Urothelium cell line (cell line): ENCODE measurements at regions not wholly inside any gene's neighbourhood (a gene's known extent, or its start where the extent isn't known, plus 50 kb on each side); places are given as distances from the start of the nearest gene placed in this dataset.
"Not testable (repeated sequence)": the region's sequence is repeated elsewhere in the genome, so short reads cannot be mapped to it uniquely, and the experiment has no call there.

ENCODE experiments used
- DNase-seq: peaks from one replicate; pipeline ENCODE4 v3.0.0; 2011; ENCODE audit warnings: low spot score, mixed read lengths
- FAIRE-seq: peaks from 2 replicates; lab custom pipeline; 2011; peaks lifted over from hg19 to GRCh38; lab: Jason Lieb, UNC

- FAIRE-seq, result no peak
- peak; percentile 4 for DNase-seq
Measured at GRCh38 chr2:198545411-198545810, 741.0 kb downstream of the PLCL1 start.

- DNase-seq (no peak), FAIRE-seq (no peak)
Measured at GRCh38 chr2:198544461-198544860, 740.1 kb downstream of the PLCL1 start.

DNA sequence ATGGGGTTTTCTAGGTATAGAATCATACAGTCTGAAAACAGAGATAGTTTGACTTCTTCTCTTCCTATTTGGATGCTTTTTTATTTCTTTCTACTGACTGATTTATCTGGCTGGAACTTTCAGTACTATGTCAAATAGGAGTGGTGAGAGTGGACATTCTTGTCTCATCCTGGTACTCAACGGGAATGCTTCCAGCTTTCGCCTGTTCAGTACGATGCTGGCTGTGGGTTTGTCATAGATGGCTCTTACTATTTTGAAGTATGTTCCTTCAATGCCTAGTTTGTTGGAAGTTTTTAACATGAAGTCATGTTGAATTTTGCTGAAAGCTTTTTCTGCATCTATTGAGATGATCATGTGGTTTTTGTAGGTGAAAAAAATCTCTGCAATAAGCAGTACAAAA, 730.4 kb downstream of the PLCL1 start:
- FAIRE-seq, result no peak

DNA sequence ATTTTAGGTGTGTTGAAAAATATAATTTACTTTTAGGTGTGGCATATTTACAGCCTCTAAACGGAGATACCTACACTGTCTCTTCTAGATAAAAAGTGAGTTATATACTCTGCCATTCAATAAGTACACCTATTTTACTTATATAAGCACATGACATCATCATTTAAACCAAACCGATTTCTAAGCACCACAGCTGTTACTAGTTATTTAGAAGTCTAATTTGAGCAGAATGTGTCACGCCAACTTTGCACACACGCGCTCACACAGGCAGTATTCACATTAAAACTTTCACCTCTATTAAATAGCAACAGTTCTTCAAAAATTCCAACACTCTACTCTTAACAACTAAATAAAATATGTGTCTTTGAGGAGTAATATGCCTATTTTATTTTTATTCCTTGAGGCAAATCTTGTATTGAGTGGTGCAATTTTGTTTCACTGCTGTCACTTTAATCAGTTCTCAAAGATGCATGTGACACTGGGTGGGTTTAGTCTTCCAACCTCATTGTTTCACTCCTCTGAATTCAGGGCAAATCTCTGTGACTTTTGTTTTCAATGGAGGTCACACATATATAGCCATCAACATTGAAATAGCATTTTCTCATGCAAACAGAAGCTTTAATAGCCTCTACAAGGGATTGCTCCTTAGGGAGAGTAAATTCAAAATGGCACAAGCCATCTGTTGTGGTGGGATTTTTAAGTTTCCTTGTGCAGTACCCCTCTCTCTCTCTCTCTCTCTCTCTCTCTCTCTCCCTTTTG, 721.0 kb downstream of the PLCL1 start:
- FAIRE-seq (no peak), DNase-seq (no peak)

More for the DNA sequence above, 730.4 kb downstream of the PLCL1 start:
- no peak for DNase-seq

DNA sequence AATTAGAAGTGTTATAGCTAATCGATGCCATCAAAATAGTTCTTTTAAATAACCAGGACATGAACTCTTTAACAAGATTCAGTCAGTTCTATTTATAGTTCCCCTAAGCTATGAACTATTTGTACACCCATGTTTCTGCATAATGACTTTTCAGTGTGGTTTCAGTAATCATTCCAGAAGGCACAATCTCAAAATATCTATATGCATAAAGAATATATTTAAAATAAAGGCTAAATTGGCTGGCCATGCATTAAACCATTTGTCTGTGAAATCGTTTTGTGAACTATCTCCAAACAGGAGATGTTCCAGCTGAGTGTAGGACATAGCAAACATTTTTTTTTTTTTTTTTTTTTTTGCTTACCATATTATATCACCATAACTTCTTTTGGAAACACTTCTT, 719.3 kb downstream of the PLCL1 start:
- DNase-seq (no peak), FAIRE-seq (no peak)

GRCh38 chr2:198518935-198519334, 714.5 kb downstream of the PLCL1 start:
- FAIRE-seq (no peak), DNase-seq (no peak)

- DNase-seq (no peak), FAIRE-seq (no peak)
Measured at GRCh38 chr2:198517976-198518375, 713.6 kb downstream of the PLCL1 start.

- DNase-seq, FAIRE-seq: not testable (repeated sequence)
Measured at GRCh38 chr2:198508610-198509009, 704.2 kb downstream of the PLCL1 start.

DNA sequence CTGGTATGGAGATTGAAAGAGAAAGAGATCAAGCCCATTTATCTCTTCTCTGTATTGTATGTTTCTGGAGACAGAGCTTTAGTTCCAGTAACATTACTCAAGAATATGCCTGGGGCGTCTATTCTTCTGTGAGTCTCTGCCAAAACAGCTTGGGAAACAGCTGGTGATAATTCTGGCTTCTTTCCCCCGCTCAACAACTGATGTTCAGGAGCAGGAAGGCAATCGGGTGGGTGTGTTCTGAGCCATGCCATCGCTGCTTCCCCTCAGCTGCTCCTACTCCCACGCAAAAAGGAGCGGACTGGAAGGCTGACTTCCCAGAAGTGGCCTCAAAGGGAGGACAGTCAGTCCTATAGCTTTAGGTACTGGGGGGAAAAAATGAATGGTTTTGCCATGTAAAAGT, 695.1 kb downstream of the PLCL1 start:
- FAIRE-seq, result no peak
- DNase-seq, result peak; percentile 20

GRCh38 chr2:198498516-198498915, 694.1 kb downstream of the PLCL1 start:
- DNase-seq (no peak), FAIRE-seq (no peak)

DNA sequence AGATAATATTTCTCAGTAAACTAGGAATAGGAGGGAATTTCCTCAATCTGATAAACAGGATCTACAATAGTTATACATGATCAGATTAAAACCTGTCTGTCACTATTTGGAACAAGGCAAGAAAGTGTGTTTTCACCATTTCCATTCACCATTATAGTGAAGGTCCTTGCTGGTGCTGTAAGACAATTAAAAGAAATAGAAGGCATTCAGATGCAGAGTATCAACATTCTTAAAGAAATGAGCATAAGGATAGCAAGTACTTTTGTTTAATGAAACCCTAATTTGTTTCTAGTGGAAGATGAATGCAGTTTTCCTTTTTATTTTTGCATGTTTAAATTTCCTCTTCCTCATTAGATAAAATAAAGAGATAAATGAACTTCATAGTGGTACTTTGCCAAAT, 693.7 kb downstream of the PLCL1 start:
- DNase-seq (no peak), FAIRE-seq (no peak)

DNA sequence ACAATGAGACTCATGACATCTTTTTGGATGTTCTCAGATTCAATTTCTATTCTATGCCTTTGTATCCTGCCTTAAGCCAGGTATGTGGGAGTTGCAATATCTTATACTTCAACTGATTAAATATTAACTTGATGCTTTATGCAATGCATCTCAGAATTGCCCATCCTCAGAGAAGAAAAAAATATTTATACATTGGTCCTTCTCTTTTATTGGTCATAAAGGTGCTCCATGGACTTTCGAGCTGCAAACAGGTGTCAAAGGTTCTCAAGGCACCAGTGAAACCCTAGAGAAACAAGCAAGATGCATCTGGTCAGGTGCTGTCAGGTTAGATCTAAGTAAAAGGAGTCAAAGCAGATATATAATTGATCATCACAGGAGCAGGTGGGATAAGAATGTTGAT, 690.5 kb downstream of the PLCL1 start:
- FAIRE-seq (no peak), DNase-seq (no peak)

GRCh38 chr2:198490748-198491147, 686.4 kb downstream of the PLCL1 start:
- FAIRE-seq (no peak), DNase-seq (no peak)

DNA sequence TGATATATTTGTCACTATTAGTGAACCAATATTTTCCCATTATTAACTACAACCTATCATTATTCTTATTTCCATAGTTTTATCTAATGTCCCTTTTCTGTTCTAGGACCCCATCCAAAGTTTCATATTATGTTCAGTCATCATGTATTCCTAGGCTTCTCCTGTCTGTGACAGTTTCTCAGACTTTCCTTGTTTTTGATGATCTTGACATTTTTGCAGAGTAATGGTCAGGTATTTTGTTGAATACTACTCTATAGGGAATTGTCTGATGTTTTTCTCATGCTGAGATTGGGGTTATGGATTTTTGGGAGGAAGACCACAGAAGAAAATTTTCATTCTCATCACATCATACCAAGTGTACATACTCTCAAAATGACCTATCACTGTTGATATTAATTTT, 684.6 kb downstream of the PLCL1 start:
- no peak for FAIRE-seq
- no peak for DNase-seq

DNA sequence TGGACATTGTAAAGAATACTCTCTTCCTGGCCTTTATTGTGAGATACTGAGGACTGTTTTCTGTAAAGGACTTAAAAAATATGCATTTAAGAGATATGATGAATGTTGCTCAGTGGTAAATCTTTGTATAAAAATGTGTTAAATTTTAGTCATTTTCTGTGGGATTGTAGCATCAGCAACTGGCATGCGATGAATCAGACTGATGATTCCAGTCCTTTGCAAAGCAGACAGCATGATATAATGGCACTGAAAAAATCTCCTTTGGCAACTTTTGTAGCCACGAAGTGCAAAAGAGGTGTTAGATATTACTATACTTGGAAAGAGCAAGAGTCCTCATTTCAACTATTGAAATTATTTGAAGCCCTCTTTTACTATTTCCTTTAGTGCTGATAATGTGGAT, 678.7 kb downstream of the PLCL1 start:
- no peak for FAIRE-seq
- DNase-seq, result no peak

DNA sequence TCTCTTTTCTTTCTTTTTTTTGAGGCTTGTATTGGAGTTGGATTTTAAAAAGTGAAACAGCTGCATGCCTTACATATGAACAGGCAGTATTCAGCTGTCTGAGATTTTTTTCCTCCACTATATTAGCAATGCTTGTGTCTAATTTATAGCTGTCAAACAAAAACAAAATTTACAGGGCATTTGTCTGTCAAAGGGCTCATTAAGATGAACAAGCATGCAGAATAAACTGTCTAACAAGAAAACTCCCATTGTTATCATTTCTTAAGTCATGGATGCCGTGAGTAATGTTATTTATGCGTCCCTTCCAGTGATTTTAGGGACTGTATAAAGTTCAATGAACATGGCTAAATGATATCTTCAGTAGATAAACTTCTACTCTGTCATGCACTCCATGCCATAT, 674.7 kb downstream of the PLCL1 start:
- DNase-seq (no peak), FAIRE-seq (no peak)

GRCh38 chr2:198478361-198478760, 674.0 kb downstream of the PLCL1 start:
- FAIRE-seq, result no peak
- no peak for DNase-seq

DNA sequence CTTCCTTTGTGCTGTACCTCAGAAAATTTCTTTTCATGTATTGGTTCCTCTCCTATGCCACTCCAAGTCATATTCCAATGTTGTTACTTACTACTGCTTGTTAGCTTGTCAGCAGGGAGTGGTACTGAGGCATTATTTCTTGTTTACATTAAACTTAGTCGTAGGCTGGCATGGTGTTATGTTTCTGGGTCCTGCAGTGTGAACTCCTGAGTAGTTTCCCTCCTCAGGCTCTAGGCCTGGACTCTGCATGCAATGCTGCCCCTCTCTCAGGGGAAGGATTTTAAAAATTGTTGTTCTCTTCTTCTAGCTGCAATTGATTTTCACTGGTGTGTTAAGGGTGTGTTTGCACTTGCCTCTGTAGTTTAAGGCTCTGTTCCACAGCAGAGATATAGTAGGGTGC, 671.6 kb downstream of the PLCL1 start:
- DNase-seq (no peak), FAIRE-seq (no peak)

GRCh38 chr2:198471291-198471690, 666.9 kb downstream of the PLCL1 start:
- DNase-seq (no peak), FAIRE-seq (no peak)

DNA sequence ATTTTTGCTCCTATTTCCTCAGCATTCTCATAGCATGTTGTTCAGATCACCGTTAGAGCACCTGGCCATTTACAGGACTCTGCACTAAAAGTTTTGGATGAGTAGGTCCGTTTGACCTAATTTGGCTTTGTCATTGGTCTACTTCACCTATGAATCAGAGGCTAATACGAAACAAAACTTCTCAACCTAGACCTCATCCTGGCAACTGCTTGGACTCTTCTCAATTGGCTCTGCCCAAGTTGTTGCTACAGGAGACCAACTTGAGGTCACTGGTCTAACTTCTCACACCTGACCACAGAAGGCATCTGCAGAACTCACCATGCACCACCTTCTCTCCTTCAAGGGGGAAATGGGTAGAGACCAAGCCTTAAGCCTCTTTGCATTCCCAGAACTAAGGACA, 663.7 kb downstream of the PLCL1 start:
- no peak for FAIRE-seq

DNA sequence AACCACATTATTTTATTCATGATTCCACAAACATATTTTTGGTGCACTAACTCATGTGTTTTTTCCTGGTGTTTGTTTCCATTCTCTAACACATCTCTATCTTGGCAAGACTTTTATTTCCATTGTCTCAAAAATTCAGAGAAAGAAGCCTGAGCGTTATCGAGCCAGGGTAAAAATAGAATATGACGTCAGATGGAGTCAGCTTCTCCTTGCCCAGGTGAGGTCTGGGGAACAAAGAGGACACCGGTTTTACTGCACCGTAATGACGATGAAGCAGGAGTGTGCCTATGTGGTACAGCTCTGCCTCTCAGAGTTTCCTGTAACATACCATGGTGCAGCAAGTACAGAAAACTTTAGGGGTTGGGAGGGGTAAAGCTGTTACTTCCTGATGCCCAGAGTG, 661.6 kb downstream of the PLCL1 start:
- DNase-seq (no peak), FAIRE-seq (no peak)

More for the DNA sequence above, 663.7 kb downstream of the PLCL1 start:
- no peak for DNase-seq

DNA sequence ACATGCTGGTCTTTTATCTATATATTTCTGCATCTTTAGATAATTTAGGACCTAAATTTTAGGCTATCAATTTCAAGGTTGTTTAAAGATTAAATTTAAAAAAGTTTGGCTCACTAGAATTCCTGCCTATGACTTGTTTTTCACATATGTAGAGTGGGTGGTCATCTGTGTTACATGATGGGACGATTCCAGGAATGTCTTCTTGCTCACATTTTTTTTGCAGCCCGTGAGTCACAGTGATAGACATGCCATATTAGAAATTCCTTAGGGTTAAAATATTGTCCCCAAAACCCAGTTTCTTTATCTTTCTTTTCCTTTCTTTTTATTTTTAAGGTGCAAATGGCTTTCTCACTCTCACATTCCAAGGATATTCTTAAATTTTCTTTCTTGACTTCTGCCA, 652.0 kb downstream of the PLCL1 start:
- FAIRE-seq, result no peak
- no peak for DNase-seq

GRCh38 chr2:198453866-198454265, 649.5 kb downstream of the PLCL1 start:
- DNase-seq, result no peak
- FAIRE-seq, result no peak
